GM21619 (cell line): ENCODE measurements at regions not wholly inside any gene's neighbourhood (a gene's known extent, or its start where the extent isn't known, plus 50 kb on each side); places are given as distances from the start of the nearest gene placed in this dataset.

ENCODE experiments used
- ATAC-seq: cut with Tn5 transposase; IDR thresholded peaks from one replicate; pipeline ENCODE4 v1.9.1; 2021; ENCODE audit not compliant: unreplicated experiment

- ATAC-seq: no peak
These were observed 59.9 kb downstream of the VCPKMT start for GRCh38 chr14:50056435-50056834.

DNA sequence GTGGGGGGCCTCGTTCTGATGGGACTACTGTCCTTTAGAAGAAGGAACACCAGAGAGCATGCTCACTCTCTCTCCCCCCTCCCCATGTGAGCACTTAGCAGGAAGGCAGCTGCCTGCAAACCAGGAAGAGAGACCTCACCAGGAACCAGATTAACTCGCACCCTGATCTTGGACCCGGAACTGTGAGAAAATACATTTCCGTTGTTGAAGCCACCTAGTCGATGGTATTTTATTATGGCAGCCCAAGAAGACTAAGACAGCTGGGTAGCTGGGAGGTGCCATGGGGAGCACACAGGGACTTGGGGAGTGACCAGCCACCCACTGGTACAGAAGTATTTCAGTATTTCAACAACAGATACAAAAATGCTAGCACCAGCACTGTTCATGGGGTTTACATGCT lies 59.0 kb downstream of the VCPKMT start:
- no peak for ATAC-seq

GRCh38 chr14:50058113-50058512 lies 58.3 kb downstream of the VCPKMT start:
- ATAC-seq: no peak
